Frontal cortex (tissue), 3 donors: ENCODE measurements at regions not wholly inside any gene's neighbourhood (a gene's known extent, or its start where the extent isn't known, plus 50 kb on each side); places are given as distances from the start of the nearest gene placed in this dataset.

Experiments
- DNase-seq, 2 donors: peaks; one replicate each; pipeline ENCODE4 v3.0.0; 2012; ENCODE audit warnings: low spot score in 2 of 2
- FAIRE-seq: peaks from 2 replicates; lab custom pipeline; 2012; peaks lifted over from hg19 to GRCh38; lab: Jason Lieb, UNC
- donor health status: control.
- donor health status: control.
- donor health status: control.

DNA sequence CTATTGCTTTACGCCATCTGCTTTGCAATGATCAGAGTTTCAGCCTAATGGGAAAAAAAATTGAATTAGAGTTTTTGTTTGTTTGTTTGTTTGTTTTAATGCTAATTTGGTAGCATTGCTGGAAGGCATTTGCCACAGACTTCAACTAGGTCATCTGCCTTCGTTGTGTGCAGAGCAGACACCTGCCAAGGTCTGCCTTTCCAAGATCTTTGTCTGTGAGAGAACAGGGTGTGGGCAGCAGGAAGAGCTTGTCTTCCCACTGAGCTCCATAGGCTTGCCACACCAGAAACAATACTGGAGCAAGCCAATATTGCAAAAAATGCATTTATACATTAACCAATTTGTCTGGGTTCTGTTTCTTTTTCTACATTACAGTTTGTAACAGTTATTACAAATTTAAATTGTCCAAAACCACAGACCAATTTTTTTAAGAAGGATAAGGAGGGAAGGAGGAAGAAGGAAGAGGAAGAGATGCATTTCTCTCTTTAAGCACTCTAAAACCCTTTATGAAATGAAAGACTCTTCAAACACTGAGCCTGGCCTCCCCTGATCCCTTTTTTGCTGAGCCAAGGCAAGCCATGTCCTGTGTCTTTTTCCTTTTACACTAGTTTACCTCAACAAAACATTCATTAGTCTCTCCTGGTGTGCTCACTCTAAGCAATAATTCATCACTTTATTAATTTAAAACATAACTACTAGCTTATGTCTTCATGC, 210.5 kb downstream of the SNX18 start:
- DNase-seq = no peak
- FAIRE-seq = no peak

DNA sequence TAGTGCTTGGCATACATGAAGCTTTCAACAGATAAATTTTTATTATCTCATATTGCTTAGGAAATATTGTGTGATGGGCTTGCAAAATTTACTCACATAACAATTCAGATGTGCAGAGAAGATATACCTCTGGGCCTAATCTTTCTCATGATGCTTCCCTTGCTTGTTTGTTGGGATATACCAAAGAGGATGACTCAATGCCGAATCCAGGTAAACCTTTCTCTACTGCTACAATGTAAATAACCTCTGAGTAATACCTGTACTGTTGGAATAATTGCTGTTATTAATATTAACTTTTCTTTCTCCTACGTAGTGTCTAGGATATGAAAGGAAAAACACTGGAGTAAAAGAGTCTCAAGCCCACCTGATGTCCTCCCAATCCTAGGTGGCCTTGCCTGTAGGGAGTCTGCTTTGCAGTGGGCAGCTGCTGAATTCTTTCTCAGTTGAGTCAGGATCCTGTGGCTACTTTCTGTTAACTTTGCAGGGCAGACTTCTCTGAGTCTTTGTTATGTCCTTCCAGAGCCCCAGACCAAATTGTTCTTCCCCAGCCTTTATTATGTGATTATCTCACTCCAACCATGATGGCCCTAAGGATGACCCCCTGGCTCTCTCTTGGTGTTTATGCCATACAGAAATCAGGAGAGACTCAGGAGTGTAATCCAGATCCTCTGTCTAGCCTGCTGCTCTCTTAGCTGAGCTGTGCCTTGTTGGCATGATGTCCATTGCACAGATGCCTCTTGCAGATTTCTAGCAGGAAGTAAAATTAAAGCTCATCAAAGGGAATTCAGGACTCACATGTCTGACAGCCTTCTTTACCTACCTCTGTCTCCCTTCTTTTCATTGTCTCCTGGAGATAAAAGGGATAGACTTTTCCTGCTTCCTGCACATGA, 208.1 kb downstream of the SNX18 start:
- DNase-seq = no peak
- no peak for FAIRE-seq

DNA sequence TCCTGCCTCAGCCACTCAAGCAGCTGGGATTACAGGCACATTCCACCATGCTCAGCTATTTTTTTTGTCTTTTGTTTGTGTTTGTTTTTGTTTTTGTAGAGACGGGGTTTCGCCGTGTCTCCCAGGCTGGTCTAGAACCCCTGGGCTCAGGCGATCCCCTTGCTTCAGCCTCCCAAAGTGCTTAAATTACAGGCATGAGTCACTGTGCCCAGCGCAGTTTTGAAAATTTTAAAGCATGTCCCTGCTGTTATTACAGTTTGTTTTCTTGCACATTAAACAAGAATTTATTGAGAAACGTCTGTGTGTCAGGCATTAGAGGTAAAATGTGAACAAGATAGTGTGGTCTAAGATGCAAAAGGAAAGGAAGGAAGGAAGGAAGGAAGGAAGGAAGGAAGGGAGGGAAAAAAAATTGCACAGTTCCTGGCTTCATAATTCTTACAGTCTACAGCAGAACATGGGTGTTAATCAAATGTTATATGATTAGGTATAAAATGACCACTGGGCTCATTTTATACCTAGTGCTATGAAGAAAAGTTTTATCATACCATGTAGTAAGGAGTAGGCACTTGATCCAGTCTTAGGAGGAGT, 205.4 kb downstream of the SNX18 start:
- no peak for FAIRE-seq
- no peak for DNase-seq

DNA sequence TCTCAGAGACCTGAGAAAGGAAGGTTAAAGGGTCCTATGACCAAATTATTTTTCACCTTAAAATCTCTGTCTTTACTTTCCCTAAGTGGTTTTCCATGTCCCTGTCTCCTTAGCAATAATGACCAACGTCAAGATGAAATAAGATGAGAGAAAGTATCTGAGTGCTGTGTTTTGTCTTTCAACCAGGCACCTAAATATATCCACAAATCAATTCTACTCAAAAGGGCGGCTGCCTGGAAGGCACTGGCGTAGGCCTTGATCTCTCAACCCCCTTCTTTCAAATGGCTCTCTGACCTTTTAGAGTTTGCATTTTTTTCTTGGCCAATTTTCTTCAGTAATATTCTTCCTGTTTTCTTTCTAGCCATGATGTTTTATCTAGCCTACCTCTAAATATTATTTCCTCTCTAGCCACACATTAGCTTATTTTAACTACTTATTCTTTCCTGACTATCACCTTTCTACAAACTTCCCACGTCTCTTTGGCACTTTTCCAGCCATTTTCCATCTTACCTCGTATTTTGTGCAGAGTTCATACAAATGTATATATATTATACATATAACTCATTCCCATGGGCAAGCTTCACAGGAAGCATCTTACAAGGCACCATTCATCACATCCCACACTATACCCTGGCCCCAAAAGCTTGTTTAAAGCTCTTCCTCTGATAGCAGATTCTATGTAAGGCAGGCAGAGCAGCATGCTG, 204.5 kb downstream of the SNX18 start:
- no peak for FAIRE-seq
- DNase-seq = no peak

GRCh38 chr5:54721116-54721515, 203.6 kb downstream of the SNX18 start:
- DNase-seq = no peak
- FAIRE-seq = no peak

GRCh38 chr5:54720341-54720740, 202.8 kb downstream of the SNX18 start:
- no peak for FAIRE-seq
- DNase-seq = no peak

- no peak for FAIRE-seq
- DNase-seq = peak in 1 of 2 donors; percentile 12
Measured at GRCh38 chr5:54719384-54720283, 202.1 kb downstream of the SNX18 start.

GRCh38 chr5:54718656-54719055, 201.1 kb downstream of the SNX18 start:
- FAIRE-seq = no peak
- DNase-seq = no peak

DNA sequence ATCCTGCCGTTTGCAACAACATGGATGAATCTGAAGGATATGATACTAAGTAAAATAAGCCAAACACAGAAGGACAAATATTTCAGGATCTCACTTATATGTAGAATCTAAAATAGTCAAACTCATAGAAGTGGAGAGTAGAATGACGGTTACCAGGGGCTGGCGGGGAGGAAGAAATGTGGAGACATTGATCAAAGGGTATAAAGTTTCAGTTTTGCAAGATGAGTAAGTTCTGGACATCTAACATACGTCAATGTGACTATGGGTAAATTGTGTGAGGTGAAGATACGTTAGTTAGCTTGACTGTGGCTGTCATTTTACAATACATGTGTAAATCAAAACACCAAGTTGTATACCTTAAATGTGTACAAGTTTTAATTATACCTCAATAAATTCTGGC, 200.3 kb downstream of the SNX18 start:
- no peak for FAIRE-seq
- no peak for DNase-seq

GRCh38 chr5:54717459-54717858, 199.9 kb downstream of the SNX18 start:
- FAIRE-seq (no peak), DNase-seq (no peak)

DNA sequence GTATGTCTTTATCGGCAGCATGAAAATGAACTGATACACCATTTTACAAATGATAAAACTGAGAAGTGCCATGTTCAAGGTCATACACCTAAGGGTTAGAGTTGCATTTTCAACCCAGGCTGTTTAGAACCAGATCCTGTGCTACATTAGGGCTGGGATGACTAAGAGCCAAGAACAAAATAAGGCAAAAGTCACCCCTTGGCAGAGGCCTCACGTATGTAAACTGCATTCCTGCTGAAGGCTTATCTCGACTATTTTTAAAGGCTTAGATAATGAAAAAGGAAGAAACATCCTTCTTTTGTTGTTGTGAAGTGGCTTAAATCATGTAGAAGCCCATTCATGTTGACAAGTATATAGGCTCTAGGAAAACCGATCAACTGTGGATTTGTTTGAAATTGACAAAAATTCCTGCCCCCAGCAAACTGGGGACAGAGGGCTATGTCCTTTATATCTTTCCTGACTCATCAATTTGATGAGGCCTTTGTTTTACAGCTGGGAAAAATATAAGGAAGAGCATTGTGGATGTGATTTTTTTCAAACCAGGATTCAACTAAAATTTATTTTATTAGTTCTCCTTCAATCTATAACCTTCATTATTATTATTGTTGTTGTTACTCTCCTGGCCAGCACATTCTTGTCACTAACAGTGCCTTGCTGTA, 196.5 kb downstream of the SNX18 start:
- DNase-seq (no peak), FAIRE-seq (no peak)

DNA sequence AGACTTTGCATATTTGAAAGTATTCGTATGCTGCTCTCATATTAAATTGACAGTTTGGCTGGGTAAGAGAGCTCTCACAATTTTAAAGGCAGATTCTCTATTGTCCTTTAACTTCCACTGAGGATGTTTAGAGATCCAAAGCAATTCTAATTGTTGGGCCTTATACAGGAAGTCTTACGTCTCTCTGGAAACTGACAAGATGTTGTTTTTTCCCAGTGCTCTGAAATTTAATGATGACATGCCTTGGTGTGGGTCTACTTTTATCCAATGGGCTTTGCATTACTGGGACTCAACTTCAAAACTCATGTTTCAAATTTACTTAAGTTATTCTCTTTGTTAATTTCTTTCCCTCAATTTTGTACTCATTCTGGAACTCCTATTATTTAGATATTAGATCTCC, 191.5 kb downstream of the SNX18 start:
- no peak for FAIRE-seq

DNA sequence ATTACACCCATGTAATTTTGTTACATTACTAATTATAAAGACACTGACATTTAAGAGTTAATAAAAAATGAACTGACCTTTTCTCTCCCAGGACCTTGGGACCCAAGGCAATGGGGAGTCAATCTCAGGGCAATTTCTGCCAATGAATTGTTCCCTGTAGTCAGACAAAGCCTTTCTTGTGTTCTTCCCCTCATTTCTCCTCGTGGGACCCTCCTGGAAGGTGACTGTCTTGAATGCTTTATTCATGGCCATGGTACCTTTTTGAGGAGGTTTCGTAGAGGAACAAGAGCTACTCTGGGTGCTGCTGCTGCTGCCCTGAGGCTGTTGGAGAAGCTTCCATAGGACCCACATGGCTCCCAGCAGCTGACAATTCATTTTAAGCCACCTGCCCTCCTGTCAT, 190.3 kb downstream of the SNX18 start:
- FAIRE-seq (no peak), DNase-seq (no peak)

More for the DNA sequence above, 191.5 kb downstream of the SNX18 start:
- no peak for DNase-seq

DNA sequence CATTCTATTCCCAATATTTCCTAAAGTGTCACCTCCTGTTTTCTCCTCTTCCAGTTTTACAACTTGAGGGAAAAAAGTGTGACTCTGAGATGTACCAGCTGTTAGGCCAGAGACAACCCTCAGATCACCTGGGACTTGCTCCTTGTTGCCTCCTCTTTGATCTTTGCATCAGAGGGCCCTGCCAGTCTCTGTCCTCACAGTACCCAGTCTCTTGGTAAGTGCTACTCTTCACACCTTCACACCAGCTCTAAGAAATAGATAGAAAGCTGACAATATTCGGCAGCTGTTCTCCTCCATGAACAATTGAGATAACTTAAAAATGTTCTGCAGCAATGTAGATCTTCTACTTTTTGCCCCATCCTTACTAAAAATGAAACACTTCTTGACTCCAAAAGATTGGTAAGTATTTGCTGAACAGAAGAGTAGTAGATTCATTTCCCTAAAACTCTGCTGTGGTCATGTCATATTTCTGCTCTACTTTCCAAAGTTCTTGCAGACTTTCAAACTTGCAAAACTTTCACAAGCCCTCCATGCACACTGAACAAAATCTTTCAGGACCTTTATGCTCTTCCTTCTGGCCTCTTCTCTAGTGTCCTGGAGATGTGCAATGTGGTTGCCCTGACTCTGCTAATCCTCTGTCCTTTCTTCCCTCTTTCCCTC, 188.6 kb downstream of the SNX18 start:
- FAIRE-seq = no peak
- no peak for DNase-seq

- no peak for DNase-seq
Measured at GRCh38 chr5:54704825-54705224, 187.3 kb downstream of the SNX18 start.

GRCh38 chr5:54704333-54704732, 186.8 kb downstream of the SNX18 start:
- FAIRE-seq = no peak
- DNase-seq = no peak

More at GRCh38 chr5:54704825-54705224, 187.3 kb downstream of the SNX18 start:
- FAIRE-seq = no peak

DNA sequence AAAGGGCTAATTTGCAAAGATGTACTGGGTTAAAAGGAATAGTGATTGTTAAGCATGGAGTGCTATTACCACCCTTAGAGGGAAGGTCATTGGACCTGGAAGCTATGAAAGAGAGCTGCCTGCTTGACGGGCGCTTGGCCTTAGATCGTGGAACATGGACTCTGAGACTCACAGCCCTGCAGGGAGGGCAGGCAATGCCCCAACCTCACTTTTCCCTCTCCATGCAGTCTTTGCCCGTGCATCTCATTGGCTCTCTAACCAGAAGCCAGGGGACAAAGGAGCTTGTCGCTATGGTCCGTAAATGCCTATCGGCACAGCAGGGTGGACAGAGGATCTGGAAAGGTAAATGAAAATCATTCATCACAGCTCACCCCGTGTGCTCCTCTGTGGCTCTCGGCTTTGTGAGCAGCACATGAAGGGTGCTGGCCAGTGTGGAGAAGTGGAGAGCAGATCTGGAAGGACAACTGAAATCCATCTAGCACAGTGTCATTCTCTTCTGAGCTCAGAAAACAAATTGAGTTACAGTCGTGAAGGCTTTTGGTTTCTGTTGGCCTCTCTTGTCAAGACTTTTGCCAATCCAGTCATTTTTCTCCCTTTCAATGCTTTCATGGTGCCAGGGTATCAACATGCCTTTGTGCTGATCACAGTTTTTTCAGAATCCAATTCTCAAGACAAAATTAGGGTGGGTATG, 186.2 kb downstream of the SNX18 start:
- DNase-seq = no peak
- FAIRE-seq = no peak

DNA sequence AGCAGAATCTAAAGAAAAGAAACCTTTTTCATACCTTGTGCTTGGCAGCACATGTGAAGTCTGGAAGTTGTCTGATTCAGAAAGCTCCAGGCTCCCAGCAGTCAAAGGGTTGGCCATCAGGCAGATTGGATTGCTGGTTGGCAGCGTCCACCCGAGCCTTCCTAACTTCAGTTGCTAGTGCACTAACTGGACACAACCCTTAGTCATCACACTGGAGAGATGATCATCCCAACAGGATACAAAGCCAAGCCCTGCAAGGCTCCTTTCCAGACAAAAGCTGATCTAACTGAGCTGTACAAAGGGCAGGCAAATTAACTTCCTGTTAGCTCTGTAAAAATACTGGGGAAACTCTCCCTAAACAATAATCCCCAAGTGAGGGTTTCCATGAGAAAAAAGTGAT, 185.6 kb downstream of the SNX18 start:
- no peak for FAIRE-seq
- no peak for DNase-seq
